GM19395 (cell line): ENCODE measurements at regions not wholly inside any gene's neighbourhood (a gene's known extent, or its start where the extent isn't known, plus 50 kb on each side); places are given as distances from the start of the nearest gene placed in this dataset.
"Not testable (repeated sequence)": the region's sequence is repeated elsewhere in the genome, so short reads cannot be mapped to it uniquely, and the experiment has no call there.

Source experiments
- ATAC-seq: cut with Tn5 transposase; IDR thresholded peaks from one replicate; pipeline ENCODE4 v1.9.1; 2021; ENCODE audit warnings: mild to moderate bottlenecking, moderate library complexity; ENCODE audit not compliant: unreplicated experiment

DNA sequence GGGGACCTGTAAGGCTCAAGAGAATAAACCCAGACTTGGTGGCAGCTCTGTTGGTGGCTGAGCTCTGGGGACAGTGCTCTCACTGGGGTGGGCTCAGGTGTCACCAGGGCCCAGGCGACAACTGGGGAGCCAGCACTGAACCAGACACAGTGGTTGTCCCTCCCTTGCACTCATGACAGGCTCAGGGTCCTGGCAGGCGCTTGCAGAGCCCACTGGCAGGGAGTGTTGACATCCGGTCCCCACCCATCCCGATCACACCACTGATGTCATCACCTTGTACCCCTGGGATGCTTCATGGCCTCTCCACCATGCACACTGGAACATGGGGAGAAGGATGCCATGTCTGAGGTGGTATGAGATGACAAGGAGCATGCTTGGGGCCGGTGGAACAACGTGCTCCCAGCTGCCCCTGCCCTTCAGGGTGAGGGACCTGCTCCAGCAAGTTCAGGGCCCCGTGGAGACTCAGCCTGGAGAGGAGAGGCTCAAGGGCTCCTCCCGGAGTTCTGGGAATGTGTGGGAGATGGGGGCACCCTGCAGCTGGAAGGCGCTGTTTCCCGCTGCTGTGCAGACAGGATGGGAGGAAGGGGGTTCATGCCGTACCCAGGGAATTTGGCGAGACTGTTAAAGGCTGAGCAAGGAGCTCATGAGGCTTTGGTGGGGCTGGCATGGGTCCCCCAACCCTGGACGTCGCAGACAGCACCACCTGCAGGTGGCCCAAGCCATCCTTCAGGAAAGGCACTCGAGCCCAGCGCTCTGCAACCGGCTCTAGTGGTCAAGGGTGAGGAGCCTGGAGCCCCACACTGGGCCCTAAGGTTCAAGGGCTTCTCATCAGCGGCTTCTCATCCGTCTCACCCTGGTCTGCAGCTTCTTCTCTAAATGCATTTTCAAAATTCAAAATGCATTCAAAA lies 141.1 kb upstream of the ZNF469 start:
- not testable (repeated sequence) for ATAC-seq

DNA sequence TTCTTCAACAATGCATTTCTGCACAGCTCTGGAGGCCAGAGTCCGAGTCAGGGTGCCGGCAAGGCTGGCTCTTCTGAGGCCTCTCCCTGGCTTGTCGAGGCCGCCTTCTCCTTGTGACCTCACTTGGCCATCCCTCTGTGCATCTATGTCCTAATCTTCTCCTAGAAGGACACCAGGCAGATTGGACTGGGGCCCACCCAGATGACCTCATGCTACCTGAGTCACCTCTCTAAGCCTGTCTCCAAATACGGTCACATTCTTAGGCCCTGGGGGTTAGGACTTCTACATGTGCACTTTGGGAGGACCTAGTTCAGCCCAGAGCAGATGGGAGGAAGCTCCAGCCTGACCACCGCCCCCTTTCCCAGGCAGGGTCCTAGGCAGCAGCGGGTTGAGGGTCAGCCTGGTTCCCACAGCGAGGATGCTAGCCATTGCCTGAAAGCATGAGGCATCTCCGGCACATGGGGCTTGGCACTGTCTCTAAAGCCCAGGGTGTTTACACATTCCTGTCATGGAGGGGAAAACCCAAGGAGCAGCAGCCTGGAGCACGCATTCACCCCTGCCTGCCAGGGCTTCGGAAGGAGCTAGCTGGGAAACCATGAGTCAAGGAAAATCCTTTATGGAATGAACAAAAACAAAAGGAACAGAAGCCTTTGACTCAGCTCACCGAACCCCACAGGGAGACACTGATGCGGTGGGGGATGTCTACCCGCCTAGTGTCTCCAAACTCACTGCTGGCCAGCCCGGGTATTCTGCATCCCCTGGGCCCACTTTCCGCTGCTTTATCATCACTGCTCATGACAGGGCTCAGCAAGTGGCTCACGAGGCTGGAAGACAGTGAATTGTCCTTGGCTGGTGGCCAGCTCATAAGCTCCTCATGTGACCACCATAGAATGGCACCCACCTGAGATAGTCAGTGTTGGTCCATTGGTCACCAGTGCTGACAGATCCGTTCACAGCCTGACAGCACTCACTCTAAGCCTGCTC lies 140.2 kb upstream of the ZNF469 start:
- ATAC-seq, result not testable (repeated sequence)

DNA sequence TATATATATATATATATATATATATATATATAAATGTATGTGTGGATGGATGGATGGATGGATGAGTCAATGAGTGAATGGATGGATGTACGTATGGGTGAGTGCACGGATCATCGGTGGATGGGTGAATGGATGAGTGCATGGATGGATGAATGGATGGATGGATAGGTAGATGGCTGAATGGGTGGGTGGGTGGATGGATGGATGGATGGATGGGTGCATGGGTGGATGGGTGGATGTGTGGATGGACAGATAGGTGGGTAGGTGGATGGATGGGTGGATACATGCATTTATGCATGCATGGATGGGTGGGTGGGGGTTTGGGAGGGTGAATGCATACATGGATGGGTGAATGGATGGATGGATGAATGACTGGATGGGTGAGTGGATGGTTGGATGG lies 138.8 kb upstream of the ZNF469 start:
- ATAC-seq, result not testable (repeated sequence)

DNA sequence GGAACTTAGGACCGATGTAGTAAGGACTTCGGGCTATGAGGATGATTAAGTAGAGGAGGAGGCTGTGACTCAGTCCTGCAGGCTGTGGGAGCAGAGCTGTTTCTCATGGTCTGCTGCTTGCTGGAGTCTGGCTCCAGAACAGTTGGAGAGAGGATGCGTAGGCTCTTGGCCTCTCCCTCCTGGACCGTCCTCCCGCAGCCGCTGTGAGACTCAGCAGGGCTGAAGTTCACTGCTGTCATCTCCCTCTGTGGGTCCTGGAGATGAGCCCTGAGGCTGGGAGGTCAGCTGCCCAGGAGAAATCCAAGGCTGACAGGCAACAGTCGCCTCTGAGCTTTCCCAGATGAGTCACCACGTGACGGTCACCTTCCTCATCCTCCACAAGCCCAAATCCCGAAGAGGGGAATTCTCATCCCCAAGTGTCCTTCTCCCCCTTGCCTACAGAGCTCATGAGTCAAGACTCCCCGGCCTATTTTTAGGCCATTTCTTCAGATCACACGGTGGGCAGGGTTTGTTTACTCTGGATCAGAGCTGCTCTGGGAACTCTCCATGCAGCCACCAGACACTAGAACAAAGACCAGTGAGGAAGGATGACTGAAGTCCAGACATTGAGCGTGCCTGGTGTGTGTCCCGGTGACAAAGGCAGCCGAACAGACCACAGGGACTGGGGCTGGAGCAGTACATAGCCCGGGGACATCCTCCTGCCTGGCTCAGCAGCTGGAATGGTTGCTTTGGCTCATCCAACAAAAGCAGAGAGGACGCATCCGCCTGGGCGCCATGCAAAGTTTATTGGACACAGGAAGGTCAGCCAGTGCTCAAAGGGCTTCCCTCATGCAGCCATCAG lies 137.3 kb upstream of the ZNF469 start:
- ATAC-seq, result not testable (repeated sequence)

DNA sequence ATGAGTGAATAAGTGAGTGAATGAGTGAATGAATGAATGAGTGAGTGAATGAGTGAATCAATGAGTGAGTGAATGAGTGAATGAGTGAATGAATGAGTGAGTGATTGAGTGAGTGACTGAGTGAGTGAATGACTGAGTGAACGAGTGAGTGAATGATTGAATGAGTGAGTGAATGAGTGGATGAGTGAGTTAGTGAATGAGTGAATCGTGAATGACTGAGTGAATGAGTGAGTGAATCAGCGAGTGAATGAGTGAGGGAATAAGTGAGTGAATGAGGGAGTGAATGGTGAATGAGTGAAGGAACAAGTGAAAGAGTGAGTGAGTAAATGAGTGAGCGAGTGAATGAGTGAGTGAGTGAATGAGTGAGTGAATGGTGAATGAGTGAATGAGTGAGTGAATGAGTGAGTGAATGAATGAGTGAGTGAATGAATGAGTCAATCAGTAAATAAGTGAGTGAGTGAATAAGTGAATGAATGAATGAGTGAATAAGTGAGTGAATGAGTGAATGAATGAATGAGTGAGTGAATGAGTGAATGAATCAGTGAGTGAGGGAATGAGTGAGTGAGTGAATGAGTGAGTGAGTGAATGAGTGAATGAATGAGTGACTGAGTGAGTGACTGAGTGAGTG lies 135.7 kb upstream of the ZNF469 start:
- not testable (repeated sequence) for ATAC-seq

DNA sequence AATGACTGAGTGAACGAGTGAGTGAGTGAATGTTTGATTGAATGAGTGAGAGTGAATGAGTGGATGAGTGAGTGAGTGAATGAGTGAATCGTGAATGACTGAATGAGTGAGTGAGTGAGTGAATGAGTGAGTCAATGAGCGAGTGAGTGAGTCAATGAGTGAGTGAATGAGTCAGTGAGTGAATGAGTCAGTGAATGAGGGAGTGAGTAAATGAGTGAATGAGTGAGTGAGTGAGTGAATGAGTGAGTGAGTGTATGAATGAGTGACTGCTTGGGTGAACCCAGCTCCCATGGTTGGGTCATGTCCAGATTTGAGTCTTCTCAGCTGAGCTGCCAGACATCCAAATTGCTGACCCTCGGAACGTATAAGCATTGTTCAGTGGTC lies 135.2 kb upstream of the ZNF469 start:
- not testable (repeated sequence) for ATAC-seq

DNA sequence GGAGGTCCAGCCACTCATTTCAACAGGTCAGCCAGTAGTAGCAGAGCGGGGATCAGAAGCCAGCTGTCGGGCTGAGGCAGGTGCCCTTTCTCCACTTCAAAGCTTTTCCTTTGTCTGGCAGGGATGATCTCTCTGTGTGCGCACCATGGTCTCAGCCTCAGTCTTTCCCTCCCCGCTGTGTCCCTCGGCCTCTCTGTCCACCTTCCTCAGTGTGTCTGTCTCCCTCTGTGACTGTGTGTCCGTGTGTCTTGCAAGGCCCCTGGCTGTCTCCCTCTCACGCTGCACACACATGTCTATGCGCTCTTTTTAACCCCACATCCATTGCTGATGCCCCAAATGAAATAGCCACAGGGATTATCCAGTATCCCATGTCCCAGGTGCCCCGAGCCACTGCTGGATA lies 134.0 kb upstream of the ZNF469 start:
- ATAC-seq, result not testable (repeated sequence)

DNA sequence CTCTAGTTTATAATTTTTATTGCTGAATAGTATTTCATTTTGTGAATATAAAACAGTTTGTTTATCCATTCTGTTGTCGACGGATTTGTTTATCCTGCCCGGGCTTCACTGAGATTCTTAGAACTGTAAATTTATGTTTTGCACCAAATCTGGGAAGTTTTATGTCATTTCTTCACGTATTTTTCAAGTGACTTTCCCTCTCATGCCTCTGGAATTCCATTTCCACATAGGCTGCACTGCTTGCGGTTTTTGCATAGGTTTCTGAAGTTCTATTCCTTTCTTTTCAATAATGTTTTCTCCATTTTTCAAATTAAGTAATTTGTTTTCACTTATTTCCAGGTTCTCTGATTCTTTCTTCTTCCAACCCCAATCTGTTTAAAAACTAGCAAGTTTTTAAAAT lies 132.4 kb upstream of the ZNF469 start:
- ATAC-seq, result not testable (repeated sequence)

DNA sequence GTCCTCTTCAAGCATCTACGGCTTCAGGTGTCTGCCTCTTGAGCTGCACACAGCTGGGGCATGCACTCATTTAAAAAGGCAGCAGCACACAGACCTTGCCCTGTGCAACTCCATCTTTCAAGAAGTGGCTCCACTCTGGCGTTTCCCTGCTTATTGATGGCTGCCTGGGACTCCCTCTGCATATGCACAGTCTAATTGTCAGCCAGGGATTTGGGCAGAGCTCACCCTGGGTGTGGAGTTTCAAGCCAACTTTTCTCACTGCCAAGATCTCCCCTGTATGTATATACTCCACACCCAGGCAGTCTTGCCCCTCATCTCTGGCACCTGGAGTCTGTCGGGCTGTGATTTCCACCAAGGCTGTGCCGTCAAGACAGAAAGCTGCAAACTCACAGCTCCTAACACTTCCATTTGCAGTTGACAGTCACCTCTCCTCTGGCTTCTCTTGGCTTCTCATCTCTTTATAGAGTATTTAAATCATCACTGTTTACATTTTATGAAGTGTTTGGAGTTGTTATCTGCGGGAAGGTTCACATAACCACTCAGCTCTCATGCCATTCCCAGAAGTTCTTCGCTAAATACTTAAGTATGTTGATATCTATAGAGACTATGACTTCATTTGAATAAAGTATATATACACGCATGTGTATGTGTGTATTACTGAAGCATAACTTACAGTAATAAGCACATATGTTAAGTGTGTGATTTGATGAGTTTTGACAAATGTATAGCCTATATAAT lies 130.5 kb upstream of the ZNF469 start:
- not testable (repeated sequence) for ATAC-seq

DNA sequence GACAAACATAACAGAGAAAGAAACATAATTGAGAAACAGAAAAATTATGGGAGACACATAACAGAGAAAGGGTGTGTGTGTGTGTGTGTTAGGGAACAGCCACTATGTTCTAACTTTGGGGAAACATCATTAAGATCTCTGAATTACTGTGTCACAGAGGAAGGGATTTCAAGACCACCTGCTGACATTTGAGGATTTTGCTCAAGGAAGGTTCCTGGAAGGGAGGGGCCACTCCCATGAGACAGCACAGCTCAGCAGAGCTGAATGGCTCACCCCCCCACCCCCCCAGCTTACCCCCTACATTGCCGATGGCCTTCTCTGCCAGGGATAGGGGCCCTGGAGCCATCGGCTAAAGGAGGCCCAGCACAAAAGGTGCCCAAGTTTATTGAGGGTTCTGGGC lies 124.6 kb upstream of the ZNF469 start:
- not testable (repeated sequence) for ATAC-seq

DNA sequence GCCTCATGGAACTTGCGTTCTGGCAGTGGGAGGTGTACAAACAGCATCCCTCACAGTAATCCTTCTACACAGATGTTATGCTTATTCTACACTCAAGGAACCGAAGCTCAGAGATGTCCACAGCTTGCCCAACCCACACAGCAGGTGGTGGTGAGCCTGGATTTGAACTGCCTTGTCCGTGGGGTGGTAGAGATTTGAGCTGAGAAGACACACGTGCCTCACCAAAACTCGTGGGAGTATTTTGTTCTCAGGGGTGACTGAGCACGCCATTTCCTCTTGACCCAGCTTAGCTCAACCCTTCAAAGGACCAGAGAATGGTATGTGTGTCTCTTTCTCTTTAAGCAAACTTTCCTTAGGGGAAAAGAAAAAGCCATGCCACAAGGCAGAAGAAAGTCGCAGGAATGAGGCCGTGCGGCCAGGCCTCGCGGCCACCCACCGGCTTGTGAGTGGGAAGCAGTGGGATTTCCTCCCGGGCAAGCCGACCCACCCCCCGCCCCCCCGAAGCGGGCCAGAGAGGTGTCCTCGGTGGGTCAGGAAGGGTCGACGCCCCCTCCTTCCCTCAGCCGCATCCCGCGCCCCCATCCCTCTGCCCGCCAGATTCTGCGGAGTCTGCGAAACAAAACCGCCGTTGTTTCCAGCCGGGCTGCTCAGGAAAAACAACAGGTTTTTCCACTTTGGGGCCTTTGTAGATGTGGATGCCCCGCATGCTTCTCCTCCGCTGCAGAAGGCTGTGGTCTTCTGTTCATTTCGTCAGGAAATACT lies 123.8 kb upstream of the ZNF469 start:
- not testable (repeated sequence) for ATAC-seq

DNA sequence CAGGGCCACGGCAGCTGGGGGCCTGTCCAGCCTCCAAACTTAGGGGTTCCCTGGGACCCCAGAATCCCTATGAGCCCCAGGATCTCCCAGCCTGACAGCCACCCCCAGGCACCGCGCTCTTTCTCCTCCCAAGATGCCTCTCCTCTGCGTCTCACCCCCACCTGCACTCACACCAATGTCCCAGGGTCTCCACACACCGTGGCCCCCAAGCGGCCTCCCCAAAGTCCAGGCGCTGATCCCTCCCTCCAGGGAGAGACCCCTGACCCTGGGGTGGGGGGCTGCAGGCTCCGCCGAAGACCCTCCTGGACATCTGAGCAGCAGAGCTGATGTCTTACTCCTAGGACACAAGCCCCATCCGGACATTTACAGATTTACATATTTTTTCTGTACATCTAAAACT lies 123.2 kb upstream of the ZNF469 start:
- ATAC-seq, result not testable (repeated sequence)

DNA sequence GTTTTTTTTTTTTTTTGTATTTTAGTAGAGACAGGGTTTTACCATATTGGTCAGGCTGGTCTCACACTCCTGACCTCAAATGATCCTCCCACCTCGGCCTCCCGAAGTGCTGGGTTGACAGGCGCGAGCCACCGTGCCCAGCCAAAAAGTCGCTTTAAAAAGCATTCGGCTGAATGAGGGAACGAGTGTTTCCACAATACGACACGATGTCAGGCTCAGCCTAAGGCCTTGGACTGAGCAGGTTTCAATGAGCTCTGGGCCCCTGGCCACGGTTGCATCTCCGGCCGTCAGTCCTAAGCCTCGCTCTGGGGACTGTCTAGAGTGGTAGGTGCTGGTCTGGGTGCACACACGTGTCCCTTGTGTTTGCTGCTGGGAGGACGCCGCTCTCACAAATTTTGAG lies 122.6 kb upstream of the ZNF469 start:
- not testable (repeated sequence) for ATAC-seq

DNA sequence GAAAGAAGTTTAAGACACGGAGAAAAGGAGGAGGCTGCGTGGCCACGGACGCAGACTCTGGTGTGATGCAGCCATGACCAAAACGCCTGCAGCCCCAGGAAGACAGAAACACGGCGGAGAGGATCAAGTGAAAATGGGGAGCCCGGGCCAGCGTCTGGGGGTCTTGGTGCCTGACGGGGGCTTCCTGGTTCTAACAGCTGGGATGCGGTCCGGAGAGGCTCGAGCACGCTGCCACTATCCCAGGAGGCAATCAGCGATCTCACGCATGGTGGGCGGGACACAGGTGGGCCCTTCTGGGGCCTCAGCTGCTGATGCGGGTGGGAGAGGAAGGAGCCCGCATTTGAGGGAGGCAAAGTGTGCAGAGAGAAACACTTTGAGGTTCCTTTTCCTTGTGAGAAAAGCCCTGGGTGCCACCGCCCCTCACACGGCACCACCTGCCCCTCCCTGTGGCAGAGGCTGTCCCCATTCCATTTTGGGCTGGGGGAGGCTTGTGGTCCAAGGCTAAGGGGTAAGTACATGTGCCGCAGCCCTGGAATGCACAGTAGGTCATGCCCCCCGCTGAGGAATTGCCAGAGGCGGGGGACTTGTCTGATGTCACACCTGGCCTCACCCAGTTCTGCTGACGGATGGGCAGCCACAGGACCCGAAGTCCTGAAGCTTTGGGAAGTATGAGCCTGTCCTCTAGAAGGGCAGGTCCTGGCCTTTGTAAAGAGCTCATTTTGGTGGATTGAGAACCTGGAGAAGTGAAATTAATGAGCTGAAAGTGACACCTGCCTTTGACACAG lies 121.7 kb upstream of the ZNF469 start:
- ATAC-seq, result not testable (repeated sequence)

DNA sequence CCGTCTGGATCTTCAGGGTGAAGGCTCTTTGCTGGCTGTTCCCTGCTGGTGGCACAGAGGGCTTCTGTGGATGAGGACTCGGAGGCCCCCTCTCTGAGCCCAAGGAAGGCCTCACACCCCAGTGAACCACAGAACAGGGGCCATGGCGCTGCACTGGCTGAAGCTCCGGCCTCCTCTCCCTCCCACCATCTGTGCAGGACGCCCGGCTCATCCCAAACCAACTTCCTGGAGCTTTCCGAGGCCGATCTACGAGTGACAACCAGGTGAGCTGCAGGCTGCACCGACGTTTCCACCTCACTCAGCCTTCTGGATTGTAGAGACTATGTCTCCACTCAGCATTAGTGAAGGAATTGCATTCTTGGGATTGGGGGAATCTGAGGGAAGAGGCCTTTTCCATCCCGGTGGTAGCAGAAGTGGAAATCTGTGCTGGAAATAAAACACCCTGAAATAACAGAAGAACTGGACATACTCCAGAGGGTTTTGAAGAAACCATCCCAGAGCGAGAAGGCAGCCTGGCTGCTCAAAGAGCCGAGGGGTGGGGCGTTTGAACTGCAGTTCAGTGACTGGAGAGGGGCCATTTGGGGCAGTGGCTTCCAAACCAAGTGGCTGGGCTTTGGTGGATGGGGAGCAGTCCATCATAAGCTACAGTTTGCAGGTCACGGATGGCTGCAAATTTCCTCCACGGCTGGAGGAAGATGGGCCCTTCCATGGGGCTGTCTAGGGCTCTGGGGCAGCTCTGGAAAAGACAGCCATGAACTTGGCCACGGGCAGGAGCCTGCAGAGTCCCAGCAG lies 120.7 kb upstream of the ZNF469 start:
- ATAC-seq, result not testable (repeated sequence)

DNA sequence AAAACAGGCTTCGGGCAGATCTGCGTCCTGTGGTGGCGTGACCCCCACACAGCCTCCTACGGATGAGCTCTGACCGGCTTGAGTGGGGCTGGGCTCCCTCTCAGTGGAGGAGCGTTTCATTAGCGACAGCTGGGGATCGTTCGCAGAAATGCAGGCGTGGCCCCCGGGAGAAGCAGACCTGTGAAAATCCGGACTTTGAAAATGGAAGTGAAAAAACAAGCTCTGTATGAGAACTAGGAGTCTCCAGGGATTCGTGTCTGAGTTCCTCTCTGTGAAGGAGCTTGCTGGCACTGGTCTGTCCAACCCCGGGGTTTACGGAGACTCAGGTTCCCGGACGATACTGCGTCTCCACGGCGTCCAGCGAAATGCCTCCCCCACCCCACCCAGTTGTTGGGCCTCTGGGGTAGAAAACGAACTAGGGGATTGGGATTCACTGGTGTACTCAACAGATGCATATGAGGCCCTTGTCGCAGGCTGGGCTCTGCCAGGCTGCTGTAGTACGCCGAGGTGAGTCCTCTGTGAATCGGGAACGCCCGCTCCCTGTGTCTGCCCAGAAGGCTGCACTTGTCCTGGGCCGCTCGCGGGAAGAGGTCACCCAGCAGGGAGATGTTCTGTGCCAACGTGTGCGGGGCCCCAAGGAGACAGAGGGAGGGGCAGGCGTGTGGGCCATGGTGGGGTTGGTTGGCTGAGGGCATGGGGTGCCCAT lies 119.7 kb upstream of the ZNF469 start:
- ATAC-seq, result not testable (repeated sequence)
